ENCODE measurements at regions not wholly inside any gene's neighbourhood (a gene's known extent, or its start where the extent isn't known, plus 50 kb on each side); places are given as distances from the start of the nearest gene placed in this dataset.

GRCh38 chr5:130279386-130279785 lies 375.1 kb downstream of the CHSY3 start:
- H3K9me2 ChIP-seq, result no peaks in the 10 kb centered on the region
- H3K4me2 ChIP-seq, result no peak overlapping the region
- no peaks in the 10 kb centered on the region for H3K79me2 ChIP-seq (ENCODE audit: insufficient read depth)
- no peak overlapping the region for H3K9ac ChIP-seq
- no peak for DNase-seq
- no peak overlapping the region for H3K4me3 ChIP-seq (ENCODE audit: low read depth in 2 of 2, low read length in 1 of 2)
- ChIA-PET POLR2A (no interaction called here), CTCF (no interaction called here)
- no peaks in the 10 kb centered on the region for H3K9me3 ChIP-seq
- H3K27me3 ChIP-seq (ENCODE audit: insufficient read depth), result no peaks in the 10 kb centered on the region
- no peak overlapping the region for H3K27ac ChIP-seq (ENCODE audit: low read depth in 2 of 2, low read length in 1 of 2)
- TF ChIP-seq IRF3 (IDR thresholded peaks at IDR 0.05; ENCODE audit: low read depth, low read length), result no peak
- TF ChIP-seq NRF1 (IDR thresholded peaks at IDR 0.05; ENCODE audit: low read depth, low read length), result no peak
- no peak for TF ChIP-seq PBX3 (IDR thresholded peaks at IDR 0.05)
- TF ChIP-seq MEF2A (IDR thresholded peaks at IDR 0.05; ENCODE audit: borderline replicate concordance, low read depth), result no peak
- TF ChIP-seq CHD2 (IDR thresholded peaks at IDR 0.05; ENCODE audit: low read length, partially characterized antibody), result no peak
- H3F3A ChIP-seq (replicated peaks; ENCODE audit: insufficient read depth), result no peaks in the 10 kb centered on the region
- H3K4me1 ChIP-seq (ENCODE audit: control insufficient read depth in 1 of 2, insufficient read depth in 2 of 2, low read depth in 1 of 2, low read length in 1 of 2), result no peaks in the 10 kb centered on the region
- no peaks in the 10 kb centered on the region for H4K20me1 ChIP-seq (ENCODE audit: insufficient read depth)
- WGBS (ENCODE audit: low lambda C conversion rate), result 0% methylated on average over 1 of the region's 1 CpG
- 0 out of 2 replicates have a peak overlapping the region, but pooled peaks have one; percentile 51 for H2AFZ ChIP-seq (ENCODE audit: low read depth)
- no peaks in the 10 kb centered on the region for H3K36me3 ChIP-seq (replicated peaks in 1 of 2; ENCODE audit: control insufficient read depth in 1 of 2, insufficient read depth in 2 of 2, low read length in 1 of 2)

- no peak overlapping the region for H2AFZ ChIP-seq (ENCODE audit: low read depth)
- no peaks in the 10 kb centered on the region for H3K36me3 ChIP-seq (replicated peaks in 1 of 2; ENCODE audit: control insufficient read depth in 1 of 2, insufficient read depth in 2 of 2, low read length in 1 of 2)
- TF ChIP-seq SMC3 (IDR thresholded peaks at IDR 0.05; ENCODE audit: low read depth, low read length), result no peak
- no peak for TF ChIP-seq GATA2 (CRISPR knock-in tag; IDR thresholded peaks at IDR 0.05)
- no peak for TF ChIP-seq TCF12 (IDR thresholded peaks at IDR 0.05)
- TF ChIP-seq RCOR1 (IDR thresholded peaks at IDR 0.05; ENCODE audit: low read length), result no peak
- TF ChIP-seq CHD2 (IDR thresholded peaks at IDR 0.05; ENCODE audit: low read length, partially characterized antibody), result no peak
- H3F3A ChIP-seq (replicated peaks; ENCODE audit: insufficient read depth), result no peaks in the 10 kb centered on the region
- no peak for DNase-seq
- no peak overlapping the region for H3K27ac ChIP-seq (ENCODE audit: low read depth in 2 of 2, low read length in 1 of 2)
- no peaks in the 10 kb centered on the region for H3K9me3 ChIP-seq
- ChIA-PET POLR2A (no interaction called here), CTCF (no interaction called here)
- no peak overlapping the region for H3K9ac ChIP-seq
- no peaks in the 10 kb centered on the region for H4K20me1 ChIP-seq (ENCODE audit: insufficient read depth)
- no peak overlapping the region for H3K4me2 ChIP-seq
- H3K27me3 ChIP-seq (ENCODE audit: insufficient read depth), result no peaks in the 10 kb centered on the region
- no peaks in the 10 kb centered on the region for H3K9me2 ChIP-seq
- 17% methylated on average over 6 of the region's 8 CpGs for WGBS (ENCODE audit: low lambda C conversion rate)
- no peak overlapping the region for H3K4me3 ChIP-seq (ENCODE audit: low read depth in 2 of 2, low read length in 1 of 2)
- no peaks in the 10 kb centered on the region for H3K4me1 ChIP-seq (ENCODE audit: control insufficient read depth in 1 of 2, insufficient read depth in 2 of 2, low read depth in 1 of 2, low read length in 1 of 2)
- no peaks in the 10 kb centered on the region for H3K79me2 ChIP-seq (ENCODE audit: insufficient read depth)
These were observed 373.9 kb downstream of the CHSY3 start for GRCh38 chr5:130278136-130278535.

GRCh38 chr5:130277522-130277921 lies 373.3 kb downstream of the CHSY3 start:
- H3K9me2 ChIP-seq, result no peaks in the 10 kb centered on the region
- WGBS (ENCODE audit: low lambda C conversion rate), result 14% methylated on average over 6 of the region's 8 CpGs
- H3K9me3 ChIP-seq, result no peaks in the 10 kb centered on the region
- H3F3A ChIP-seq (replicated peaks; ENCODE audit: insufficient read depth), result no peaks in the 10 kb centered on the region
- ChIA-PET POLR2A (no interaction called here), CTCF (interaction anchor here (1.0 kb wide), 1 partner anchor 506 kb away, joined by 3 read pairs; no protein-coding TSS in a partner anchor)
- no peak for DNase-seq
- H3K9ac ChIP-seq, result no peak overlapping the region
- H2AFZ ChIP-seq (ENCODE audit: low read depth), result no peak overlapping the region
- H4K20me1 ChIP-seq (ENCODE audit: insufficient read depth), result no peaks in the 10 kb centered on the region
- no peaks in the 10 kb centered on the region for H3K27me3 ChIP-seq (ENCODE audit: insufficient read depth)
- no peaks in the 10 kb centered on the region for H3K79me2 ChIP-seq (ENCODE audit: insufficient read depth)
- H3K4me1 ChIP-seq (ENCODE audit: control insufficient read depth in 1 of 2, insufficient read depth in 2 of 2, low read depth in 1 of 2, low read length in 1 of 2), result no peaks in the 10 kb centered on the region
- no peak for TF ChIP-seq GATA2 (CRISPR knock-in tag; IDR thresholded peaks at IDR 0.05)
- H3K36me3 ChIP-seq (replicated peaks in 1 of 2; ENCODE audit: control insufficient read depth in 1 of 2, insufficient read depth in 2 of 2, low read length in 1 of 2), result no peaks in the 10 kb centered on the region
- no peak overlapping the region for H3K4me3 ChIP-seq (ENCODE audit: low read depth in 2 of 2, low read length in 1 of 2)
- H3K4me2 ChIP-seq, result no peak overlapping the region
- H3K27ac ChIP-seq (ENCODE audit: low read depth in 2 of 2, low read length in 1 of 2), result no peak overlapping the region
